H9 (cell line): ENCODE measurements at regions not wholly inside any gene's neighbourhood (a gene's known extent, or its start where the extent isn't known, plus 50 kb on each side); places are given as distances from the start of the nearest gene placed in this dataset.

Experiments used
- DNase-seq: peaks from one replicate; pipeline ENCODE4 v3.0.0-alpha.2; 2017
- H2AFZ ChIP-seq: one replicate; pipeline ENCODE4 v1.6.1; 2013; ENCODE audit warnings: mild to moderate bottlenecking, low read length, control low read depth, moderate library complexity
- H2AK5ac ChIP-seq: 2 replicates; pipeline ENCODE4 v1.6.1; 2013; ENCODE audit warnings: low read length, control low read depth, mixed read lengths; ENCODE audit not compliant: insufficient read length
- H2BK120ac ChIP-seq: one replicate; pipeline ENCODE4 v1.6.1; 2013; ENCODE audit warnings: low read depth, mild to moderate bottlenecking, low read length, control low read depth, inconsistent platforms; ENCODE audit not compliant: poor library complexity, severe bottlenecking
- H2BK12ac ChIP-seq: 2 replicates; pipeline ENCODE4 v1.6.1; 2013; ENCODE audit warnings: low read length, control low read depth, mixed read lengths, low read depth; ENCODE audit not compliant: insufficient read length
- H2BK15ac ChIP-seq: 2 replicates; pipeline ENCODE4 v1.6.1; 2013; ENCODE audit warnings: low read depth, low read length, control low read depth
- H2BK20ac ChIP-seq: one replicate; pipeline ENCODE4 v1.6.1; 2013; ENCODE audit warnings: low read depth, mild to moderate bottlenecking, low read length, control low read depth, inconsistent platforms; ENCODE audit not compliant: poor library complexity, severe bottlenecking
- H2BK5ac ChIP-seq: 2 replicates; pipeline ENCODE4 v1.6.1; 2013; ENCODE audit warnings: low read length, control low read depth, mixed read lengths; ENCODE audit not compliant: insufficient read length
- H3K14ac ChIP-seq: 2 replicates; pipeline ENCODE4 v1.6.1; 2013; ENCODE audit warnings: low read length, control low read depth; ENCODE audit not compliant: insufficient read depth
- H3K18ac ChIP-seq: 2 replicates; pipeline ENCODE4 v1.6.1; 2013; ENCODE audit warnings: low read depth, mild to moderate bottlenecking, mixed read lengths, low read length, control low read depth; ENCODE audit not compliant: insufficient read length
- H3K23ac ChIP-seq: 2 replicates; pipeline ENCODE4 v1.6.1; 2013; ENCODE audit warnings: low read length, control low read depth, mixed read lengths, low read depth; ENCODE audit not compliant: insufficient read length
- H3K23me2 ChIP-seq: 2 replicates; pipeline ENCODE4 v1.6.1; 2013; ENCODE audit warnings: low read depth, mild to moderate bottlenecking, mixed read lengths, low read length, control low read depth; ENCODE audit not compliant: insufficient read length, poor library complexity, severe bottlenecking
- H3K27ac ChIP-seq: 2 replicates; pipeline ENCODE4 v1.5.1; 2013; ENCODE audit warnings: low read length, control low read depth, mixed read lengths, low read depth; ENCODE audit not compliant: insufficient read length
- H3K27me3 ChIP-seq: 2 replicates; pipeline ENCODE4 v1.6.1; 2013; ENCODE audit warnings: low read length, control low read depth, inconsistent platforms; ENCODE audit not compliant: insufficient read depth
- H3K4ac ChIP-seq: 2 replicates; pipeline ENCODE4 v1.6.1; 2013; ENCODE audit warnings: low read depth, mild to moderate bottlenecking, control low read depth, inconsistent platforms, low read length, moderate library complexity
- H3K4me1 ChIP-seq: 2 replicates; pipeline ENCODE4 v1.6.1; 2013; ENCODE audit warnings: low read length, control low read depth, inconsistent platforms; ENCODE audit not compliant: insufficient read depth
- H3K4me2 ChIP-seq: 2 replicates; pipeline ENCODE4 v1.6.1; 2013; ENCODE audit warnings: low read length, control low read depth, mixed read lengths; ENCODE audit not compliant: insufficient read length, insufficient read depth
- H3K56ac ChIP-seq: 2 replicates; pipeline ENCODE4 v1.6.1; 2013; ENCODE audit warnings: low read depth, mild to moderate bottlenecking, mixed read lengths, low read length, control low read depth; ENCODE audit not compliant: insufficient read length
- H3K79me1 ChIP-seq: 2 replicates; pipeline ENCODE4 v1.6.1; 2013; ENCODE audit warnings: low read depth, mild to moderate bottlenecking, moderate library complexity, low read length, control low read depth, inconsistent platforms; ENCODE audit not compliant: insufficient read depth, poor library complexity, severe bottlenecking
- H3K79me2 ChIP-seq: 2 replicates; pipeline ENCODE4 v1.6.1; 2013; ENCODE audit warnings: low read length, control low read depth, inconsistent platforms; ENCODE audit not compliant: insufficient read depth
- H3K9ac ChIP-seq: 2 replicates; pipeline ENCODE4 v1.6.1; 2013; ENCODE audit warnings: low read length, control low read depth, mixed read lengths; ENCODE audit not compliant: insufficient read length; ENCODE audit errors: extremely low read depth
- H3K9me3 ChIP-seq: one replicate; pipeline ENCODE4 v1.6.1; 2013; ENCODE audit warnings: low read depth, low read length, inconsistent platforms; ENCODE audit not compliant: control insufficient read depth
- H3T11ph ChIP-seq: one replicate; pipeline ENCODE4 v1.6.1; 2013; ENCODE audit warnings: mild to moderate bottlenecking, low read length, control low read depth, inconsistent platforms
- H4K20me1 ChIP-seq: one replicate; pipeline ENCODE4 v1.6.1; 2013; ENCODE audit not compliant: control insufficient read depth, insufficient read length, insufficient read depth
- H4K5ac ChIP-seq: 2 replicates; pipeline ENCODE4 v1.6.1; 2013; ENCODE audit warnings: low read depth, mild to moderate bottlenecking, mixed read lengths, low read length, control low read depth; ENCODE audit not compliant: insufficient read length
- H4K8ac ChIP-seq: replicated peaks from 2 replicates; pipeline ENCODE4 v1.6.1; 2013; ENCODE audit warnings: low read length, control low read depth, mixed read lengths, low read depth; ENCODE audit not compliant: insufficient read length
- H4K91ac ChIP-seq: 2 replicates; pipeline ENCODE4 v1.6.1; 2013; ENCODE audit warnings: low read depth, mild to moderate bottlenecking, moderate library complexity, mixed read lengths, low read length, control low read depth; ENCODE audit not compliant: insufficient read length
- H3K27ac Mint-ChIP-seq, 3 experiments: 2 replicates in 2 of 3; 3 replicates in 1 of 3; pipeline ENCODE4 v1.8.0; 2020 to 2021; ENCODE audit warnings: mixed read lengths in 3 of 3, mild to moderate bottlenecking in 1 of 3, moderate library complexity in 1 of 3
- H3K27me3 Mint-ChIP-seq: 2 replicates; pipeline ENCODE4 v1.8.0; 2021; ENCODE audit warnings: low read depth, mild to moderate bottlenecking, moderate library complexity, mixed read lengths
- H3K36me3 Mint-ChIP-seq, 3 experiments: 2 replicates in 2 of 3; 3 replicates in 1 of 3; pipeline ENCODE4 v1.8.0; 2020 to 2021; ENCODE audit warnings: low read depth in 3 of 3, mixed read lengths in 3 of 3; ENCODE audit not compliant: insufficient read depth in 1 of 3
- H3K4me1 Mint-ChIP-seq, 2 experiments: 2 replicates each; pipeline ENCODE4 v1.8.0; 2020; ENCODE audit warnings: mixed read lengths in 2 of 2
- H3K4me3 Mint-ChIP-seq, 2 experiments: 2 replicates in 1 of 2; 3 replicates in 1 of 2; pipeline ENCODE4 v1.8.0; 2020 to 2021; ENCODE audit warnings: mild to moderate bottlenecking in 2 of 2, mixed read lengths in 2 of 2, moderate library complexity in 1 of 2
- H3K9me3 Mint-ChIP-seq, 2 experiments: 2 replicates in 1 of 2; 3 replicates in 1 of 2; pipeline ENCODE4 v1.8.0; 2020; ENCODE audit warnings: mild to moderate bottlenecking in 2 of 2, mixed read lengths in 2 of 2, moderate library complexity in 1 of 2
- CTCF ChIP-seq: fragments of 200-600 bp; sonication (generic); conservative IDR thresholded peaks from 3 replicates; pipeline ENCODE4 v1.8.0; 2021; ENCODE audit warnings: antibody characterized with exemption, mild to moderate bottlenecking
- WGBS: extraction: QIAGEN DNeasy Blood & Tissue Kit; methylation state at CpG from one replicate; pipeline ENCODE4 v1.1.7; 2013; ENCODE audit warnings: missing lambda C conversion rate, low lambda C conversion rate, mixed read lengths; ENCODE audit not compliant: insufficient read length; ENCODE audit errors: extremely low coverage; 5-methylcytosine and 5-hydroxymethylcytosine counted together

- Histone ChIP-seq H3K79me2 (no peaks in the 10 kb centered on the region), H3K4me2 (no peak overlapping the region), H3K4me1 (no peaks in the 10 kb centered on the region), H4K91ac (no peak overlapping the region), H2AFZ (no peak overlapping the region), H3K14ac (no peak overlapping the region), H4K20me1 (no peaks in the 10 kb centered on the region), H3T11ph (no peak overlapping the region), H3K27me3 (no peaks in the 10 kb centered on the region), H2BK15ac (no peak overlapping the region), H3K23ac (no peak overlapping the region), H3K18ac (no peak overlapping the region), H2BK20ac (no peak overlapping the region), H2AK5ac (no peak overlapping the region), H3K4ac (no peak overlapping the region), H2BK120ac (no peak overlapping the region), H3K9me3 (no peaks in the 10 kb centered on the region), H3K79me1 (no peaks in the 10 kb centered on the region), H3K9ac (no peak overlapping the region), H2BK5ac (no peak overlapping the region), H3K56ac (no peak overlapping the region), H2BK12ac (no peak overlapping the region), H4K8ac (no peak overlapping the region), H3K27ac (no peak overlapping the region), H4K5ac (no peak overlapping the region), H3K23me2 (no peaks in the 10 kb centered on the region)
- no peak overlapping the region for H3K27ac Mint-ChIP-seq
- peaks cover 0 to 21% (median 7%) of the 10 kb centered on the region in 3 experiments; a peak in 4 of 7 replicates for H3K36me3 Mint-ChIP-seq
- H3K27me3 Mint-ChIP-seq: no peaks in the 10 kb centered on the region
- TF ChIP-seq CTCF: no peak
- WGBS: no CpG with 5 or more reads among the region's 3 CpGs
- H3K4me1 Mint-ChIP-seq: peaks cover 6 to 11% of the 10 kb centered on the region in 2 experiments
- H3K9me3 Mint-ChIP-seq: peaks cover 16 to 22% of the 10 kb centered on the region in 2 experiments
- no peak for DNase-seq
- no peak overlapping the region for H3K4me3 Mint-ChIP-seq
Observed at GRCh38 chr12:70082997-70083676, 160.1 kb upstream of the CNOT2 start.
